OCI-LY3 (cell line): ENCODE measurements at regions not wholly inside any gene's neighbourhood (a gene's known extent, or its start where the extent isn't known, plus 50 kb on each side); places are given as distances from the start of the nearest gene placed in this dataset.

Experiments
- H2AFZ ChIP-seq: fragments of 200-600, 300-600 bp; shearing (Covaris generic); 2 replicates; pipeline ENCODE4 v1.6.0; 2014; ENCODE audit warnings: antibody characterized with exemption, low read depth, low read length
- H3K27ac ChIP-seq: fragments of 200-600, 300-600 bp; sonication (generic); 2 replicates; pipeline ENCODE4 v1.5.1; 2014; ENCODE audit warnings: mild to moderate bottlenecking, low read length, moderate library complexity, mixed read lengths
- H3K27me3 ChIP-seq: fragments of 200-600, 300-600 bp; sonication (generic); 2 replicates; pipeline ENCODE4 v1.6.1; 2014; ENCODE audit warnings: low read depth, low read length, mixed read lengths
- H3K36me3 ChIP-seq: fragments of 200-600, 300-600 bp; sonication (generic); replicated peaks from 2 replicates; pipeline ENCODE3; 2014; ENCODE audit warnings: low read depth, low read length, mixed read lengths
- H3K4me1 ChIP-seq: fragments of 300-600, 200-600 bp; sonication (generic); 2 replicates; pipeline ENCODE4 v1.6.1; 2014; ENCODE audit warnings: low read length, mixed read lengths
- H3K4me2 ChIP-seq: fragments of 200-600, 300-600 bp; sonication (generic); 2 replicates; pipeline ENCODE4 v1.6.1; 2014; ENCODE audit warnings: low read length, mixed read lengths
- H3K4me3 ChIP-seq: fragments of 300-600, 200-600 bp; sonication (generic); 2 replicates; pipeline ENCODE4 v1.5.1; 2014; ENCODE audit warnings: antibody characterized with exemption, mild to moderate bottlenecking, low read length, moderate library complexity
- H3K79me2 ChIP-seq: fragments of 300-600, 200-600 bp; shearing (Covaris generic); 2 replicates; pipeline ENCODE4 v1.6.1; 2014; ENCODE audit warnings: mild to moderate bottlenecking, low read length, mixed read lengths
- H3K9ac ChIP-seq: fragments of 300-600, 200-600 bp; shearing (Covaris generic); 2 replicates; pipeline ENCODE4 v1.6.0; 2014; ENCODE audit warnings: mild to moderate bottlenecking, low read length, moderate library complexity
- H3K9me3 ChIP-seq: fragments of 200-600, 300-600 bp; shearing (Covaris generic); 2 replicates; pipeline ENCODE4 v1.6.1; 2014; ENCODE audit warnings: low read length, mixed read lengths; ENCODE audit not compliant: insufficient read depth
- H4K20me1 ChIP-seq: fragments of 200-600, 300-600 bp; sonication (generic); 2 replicates; pipeline ENCODE4 v1.6.1; 2016; ENCODE audit warnings: low read length, mixed read lengths; ENCODE audit not compliant: insufficient read depth
- EZH2phosphoT487 ChIP-seq: fragments of 200-600 bp; shearing (Covaris generic); IDR thresholded peaks from 2 replicates; pipeline ENCODE4 v1.6.1; 2018; ENCODE audit warnings: antibody characterized with exemption, mixed run types, low read depth
- TF ChIP-seq, protein P1 (sequence below): fragments of 200-600, 300-600 bp; sonication (generic); IDR thresholded peaks from 2 replicates; pipeline ENCODE4 v1.5.1; 2014; ENCODE audit warnings: antibody characterized with exemption, low read length, low read depth

DNA sequence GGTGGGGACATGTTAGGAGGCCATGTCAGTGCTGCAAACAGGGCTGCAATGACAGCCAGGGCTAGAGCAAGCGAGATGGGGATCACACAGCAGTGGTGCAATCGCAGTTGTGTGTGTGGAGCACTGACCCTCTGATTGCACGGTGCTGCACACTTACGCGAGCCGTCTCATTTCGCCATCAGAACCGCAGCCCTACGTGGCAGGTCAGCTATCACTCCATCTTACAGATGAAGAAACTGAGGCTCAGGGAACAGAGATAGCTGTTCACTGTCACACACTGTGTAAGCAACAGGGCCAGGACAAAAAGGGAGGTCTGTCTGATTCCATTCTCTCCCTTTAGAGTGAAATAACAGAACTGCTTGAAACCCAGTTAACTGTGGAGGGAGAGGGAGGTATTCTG is 104.8 kb upstream of the SLC45A1 start:
- H2AFZ ChIP-seq, result no peak overlapping the region
- H3K4me1 ChIP-seq, result no peaks in the 10 kb centered on the region
- H3K4me2 ChIP-seq, result no peak overlapping the region

DNA sequence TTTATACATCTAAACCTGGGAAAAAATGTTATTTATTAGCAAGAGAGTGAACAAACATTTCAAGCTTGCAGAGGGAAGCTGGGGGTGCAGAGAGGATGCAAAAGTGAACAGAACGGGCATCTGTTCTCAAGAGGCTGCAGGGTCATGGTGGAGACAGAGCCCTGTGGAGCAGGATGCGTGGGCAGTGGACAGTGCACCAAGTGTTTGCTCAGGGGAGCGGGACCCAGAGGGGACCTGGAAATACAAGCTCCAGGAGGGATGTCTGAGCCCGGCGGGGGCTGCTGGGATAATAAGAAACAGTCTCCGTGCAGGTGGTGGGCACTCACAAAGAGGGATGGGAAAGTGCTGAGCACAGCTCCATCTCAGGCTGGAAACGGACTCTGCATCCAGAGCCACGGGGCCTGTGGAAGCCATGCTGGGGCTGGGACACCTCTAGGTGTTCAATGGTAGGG is 105.3 kb upstream of the SLC45A1 start:
- H3K79me2 ChIP-seq, result no peaks in the 10 kb centered on the region
- H3K27me3 ChIP-seq, result no peaks in the 10 kb centered on the region; the same call in 1 of the 2 replicates
- no peak overlapping the region for H3K9ac ChIP-seq
- H2AFZ ChIP-seq, result no peak overlapping the region
- no peak overlapping the region for H3K4me3 ChIP-seq
- no peak overlapping the region for H3K27ac ChIP-seq
- no peak overlapping the region for H3K4me2 ChIP-seq
- no peaks in the 10 kb centered on the region for H4K20me1 ChIP-seq
- no peaks in the 10 kb centered on the region for H3K36me3 ChIP-seq
- no peaks in the 10 kb centered on the region for H3K9me3 ChIP-seq
- no peaks in the 10 kb centered on the region for H3K4me1 ChIP-seq
- no peak for TF ChIP-seq EZH2phosphoT487
- TF ChIP-seq, protein P1, sequence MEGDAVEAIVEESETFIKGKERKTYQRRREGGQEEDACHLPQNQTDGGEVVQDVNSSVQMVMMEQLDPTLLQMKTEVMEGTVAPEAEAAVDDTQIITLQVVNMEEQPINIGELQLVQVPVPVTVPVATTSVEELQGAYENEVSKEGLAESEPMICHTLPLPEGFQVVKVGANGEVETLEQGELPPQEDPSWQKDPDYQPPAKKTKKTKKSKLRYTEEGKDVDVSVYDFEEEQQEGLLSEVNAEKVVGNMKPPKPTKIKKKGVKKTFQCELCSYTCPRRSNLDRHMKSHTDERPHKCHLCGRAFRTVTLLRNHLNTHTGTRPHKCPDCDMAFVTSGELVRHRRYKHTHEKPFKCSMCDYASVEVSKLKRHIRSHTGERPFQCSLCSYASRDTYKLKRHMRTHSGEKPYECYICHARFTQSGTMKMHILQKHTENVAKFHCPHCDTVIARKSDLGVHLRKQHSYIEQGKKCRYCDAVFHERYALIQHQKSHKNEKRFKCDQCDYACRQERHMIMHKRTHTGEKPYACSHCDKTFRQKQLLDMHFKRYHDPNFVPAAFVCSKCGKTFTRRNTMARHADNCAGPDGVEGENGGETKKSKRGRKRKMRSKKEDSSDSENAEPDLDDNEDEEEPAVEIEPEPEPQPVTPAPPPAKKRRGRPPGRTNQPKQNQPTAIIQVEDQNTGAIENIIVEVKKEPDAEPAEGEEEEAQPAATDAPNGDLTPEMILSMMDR, result no peak

More for the DNA sequence above, 104.8 kb upstream of the SLC45A1 start:
- no peaks in the 10 kb centered on the region for H3K79me2 ChIP-seq
- H3K27ac ChIP-seq, result no peak overlapping the region
- no peaks in the 10 kb centered on the region for H4K20me1 ChIP-seq
- no peak overlapping the region for H3K9ac ChIP-seq
- no peak overlapping the region for H3K4me3 ChIP-seq
- TF ChIP-seq, protein P1, result no peak
- no peak for TF ChIP-seq EZH2phosphoT487
- H3K36me3 ChIP-seq, result no peaks in the 10 kb centered on the region
- H3K9me3 ChIP-seq, result no peaks in the 10 kb centered on the region
- no peaks in the 10 kb centered on the region; the same call in 1 of the 2 replicates for H3K27me3 ChIP-seq

DNA sequence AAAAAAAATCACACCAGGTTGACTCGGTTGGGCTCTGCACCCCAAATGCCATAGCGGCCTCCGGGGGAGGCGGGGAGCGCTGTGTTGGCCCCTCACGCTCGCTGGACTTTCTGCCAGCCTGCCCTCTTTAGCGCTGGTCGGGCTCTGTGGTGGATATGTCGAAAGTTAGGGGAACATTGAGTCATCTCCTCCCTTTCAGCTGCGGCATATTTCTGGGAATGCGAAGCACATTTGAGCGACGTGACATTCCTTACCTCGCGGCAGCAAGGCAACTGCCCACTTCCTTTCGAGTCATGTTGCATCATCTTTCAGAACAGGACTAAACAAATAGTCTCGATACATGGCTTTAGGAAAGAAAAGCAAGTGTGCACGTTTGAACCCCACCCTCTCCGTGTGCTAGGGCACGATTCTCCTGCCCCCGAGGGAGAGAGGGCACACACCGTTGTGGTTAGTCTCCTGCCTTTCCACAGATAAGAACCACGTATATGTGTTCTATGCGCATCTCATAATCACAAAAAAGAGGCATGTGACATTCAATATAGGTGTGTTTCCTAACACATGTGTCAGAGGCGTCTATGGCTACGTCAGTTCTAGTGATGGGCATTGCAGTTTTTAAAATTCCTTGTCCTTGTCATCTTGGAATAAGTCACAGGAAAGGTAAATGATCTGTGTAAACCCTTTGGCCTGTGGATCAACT is 105.9 kb upstream of the SLC45A1 start:
- no peaks in the 10 kb centered on the region for H3K36me3 ChIP-seq
- no peak overlapping the region for H3K4me2 ChIP-seq
- H3K27me3 ChIP-seq, result no peaks in the 10 kb centered on the region; the same call in 1 of the 2 replicates
- no peaks in the 10 kb centered on the region for H3K4me1 ChIP-seq
- no peak overlapping the region for H3K27ac ChIP-seq
- H4K20me1 ChIP-seq, result no peaks in the 10 kb centered on the region
- no peak overlapping the region for H2AFZ ChIP-seq
- H3K79me2 ChIP-seq, result no peaks in the 10 kb centered on the region
- H3K9ac ChIP-seq, result no peak overlapping the region
- no peaks in the 10 kb centered on the region for H3K9me3 ChIP-seq
- TF ChIP-seq, protein P1, result no peak
- TF ChIP-seq EZH2phosphoT487, result no peak
- H3K4me3 ChIP-seq, result no peak overlapping the region

DNA sequence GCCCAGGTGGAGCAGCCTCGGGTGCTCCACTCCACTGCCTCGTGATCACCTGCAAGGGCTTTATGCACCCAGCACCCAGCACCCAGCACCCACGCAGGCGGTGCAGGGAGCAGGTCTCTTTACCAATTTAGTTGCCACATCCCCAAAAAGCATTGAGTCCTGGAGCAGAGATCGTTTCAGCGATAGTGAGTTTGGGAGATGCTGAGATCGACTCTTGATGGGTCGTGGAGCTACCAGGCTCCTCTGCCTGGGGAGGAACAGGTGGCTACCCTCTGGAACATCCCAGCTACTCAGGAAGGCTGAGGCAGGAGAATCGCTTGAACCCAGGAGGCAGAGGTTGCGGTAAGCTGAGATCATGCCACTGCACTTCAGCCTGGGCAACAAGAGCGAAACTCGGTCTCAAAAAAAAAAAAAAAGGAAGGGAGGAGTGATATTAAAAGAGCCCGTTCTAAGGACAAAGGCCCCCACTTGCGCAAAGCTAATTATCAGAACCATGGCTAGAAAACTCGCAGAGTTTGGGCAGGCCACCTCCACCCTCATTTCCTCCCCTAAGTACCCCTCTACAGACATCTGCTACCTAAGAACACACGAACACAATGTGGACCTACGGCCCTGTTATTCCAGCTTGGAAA is 106.5 kb upstream of the SLC45A1 start:
- H3K4me1 ChIP-seq, result no peaks in the 10 kb centered on the region
- no peaks in the 10 kb centered on the region; the same call in 1 of the 2 replicates for H3K27me3 ChIP-seq
- no peak overlapping the region for H3K4me3 ChIP-seq
- TF ChIP-seq EZH2phosphoT487, result no peak
- H3K9ac ChIP-seq, result no peak overlapping the region
- H2AFZ ChIP-seq, result no peak overlapping the region
- H3K9me3 ChIP-seq, result no peaks in the 10 kb centered on the region
- H3K79me2 ChIP-seq, result no peaks in the 10 kb centered on the region
- H3K27ac ChIP-seq, result no peak overlapping the region
- H3K36me3 ChIP-seq, result no peaks in the 10 kb centered on the region
- no peaks in the 10 kb centered on the region for H4K20me1 ChIP-seq
- H3K4me2 ChIP-seq, result no peak overlapping the region
